SK-N-SH (cell line): ENCODE measurements at regions not wholly inside any gene's neighbourhood (a gene's known extent, or its start where the extent isn't known, plus 50 kb on each side); places are given as distances from the start of the nearest gene placed in this dataset.

Experiments
- CTCF ChIP-seq: fragments of 200-600 bp; sonication (generic); IDR thresholded peaks from 2 replicates; pipeline ENCODE4 v1.6.1; 2017; ENCODE audit warnings: antibody characterized with exemption, mild to moderate bottlenecking, moderate library complexity
- ELF1 ChIP-seq: IDR thresholded peaks from 2 replicates; pipeline ENCODE4 v1.4.0; 2012
- EZH2phosphoT487 ChIP-seq: fragments of 200-600 bp; sonication (generic); IDR thresholded peaks from 2 replicates; pipeline ENCODE4 v1.6.1; 2017; ENCODE audit warnings: low read depth, mixed run types, mild to moderate bottlenecking, antibody characterized with exemption, moderate library complexity, borderline replicate concordance
- MAX ChIP-seq: IDR thresholded peaks from 2 replicates; pipeline ENCODE4 v1.4.0; 2012; ENCODE audit warnings: low read depth
- NRF1 ChIP-seq: IDR thresholded peaks from 2 replicates; pipeline ENCODE4 v1.6.1; 2012; ENCODE audit warnings: low read depth, mild to moderate bottlenecking, low read length
- POLR2AphosphoS5 ChIP-seq: IDR thresholded peaks from 2 replicates; pipeline ENCODE4 v1.6.1; 2012; ENCODE audit warnings: low read depth, low read length
- TAF1 ChIP-seq: IDR thresholded peaks from 2 replicates; pipeline ENCODE4 v1.6.1; 2012; ENCODE audit warnings: low read depth, mild to moderate bottlenecking, low read length, moderate library complexity, borderline replicate concordance
- YY1 ChIP-seq: IDR thresholded peaks from 2 replicates; pipeline ENCODE4 v1.4.0; 2012; ENCODE audit warnings: low read depth, mild to moderate bottlenecking

- TF ChIP-seq CTCF (no peak), NRF1 (no peak), EZH2phosphoT487 (no peak), TAF1 (no peak), POLR2AphosphoS5 (no peak), MAX (no peak), YY1 (no peak), ELF1 (no peak)
Measured at GRCh38 chr2:38185012-38185491, 109.1 kb upstream of the CYP1B1 start.
